Colonic mucosa (tissue), 4 donors: ENCODE measurements at regions not wholly inside any gene's neighbourhood (a gene's known extent, or its start where the extent isn't known, plus 50 kb on each side); places are given as distances from the start of the nearest gene placed in this dataset.
"Not testable (repeated sequence)": the region's sequence is repeated elsewhere in the genome, so short reads cannot be mapped to it uniquely, and the experiment has no call there.

Experiments
- DNase-seq: peaks from one replicate; pipeline ENCODE4 v3.0.0-alpha.2; 2020
- H3K27ac ChIP-seq: fragments of 200-600 bp; one replicate; pipeline ENCODE4 v1.8.0; 2021
- H3K27me3 ChIP-seq: fragments of 200-600 bp; one replicate; pipeline ENCODE4 v1.8.0; 2021
- H3K36me3 ChIP-seq: fragments of 200-600 bp; one replicate; pipeline ENCODE4 v1.8.0; 2021
- H3K4me1 ChIP-seq: fragments of 200-600 bp; one replicate; pipeline ENCODE4 v1.8.0; 2021; ENCODE audit warnings: mild to moderate bottlenecking
- H3K4me3 ChIP-seq: fragments of 200-600 bp; one replicate; pipeline ENCODE4 v1.8.0; 2021
- H3K9ac ChIP-seq, 2 donors: one replicate each; pipeline ENCODE4 v1.7.0; 2013; ENCODE audit warnings: control low read depth in 2 of 2, low read depth in 2 of 2, low read length in 2 of 2
- H3K9me3 ChIP-seq: fragments of 200-600 bp; one replicate; pipeline ENCODE4 v1.8.0; 2021
- CTCF ChIP-seq: fragments of 200-600 bp; IDR thresholded peaks from one replicate; pipeline ENCODE4 v1.8.0; 2022; ENCODE audit warnings: antibody characterized with exemption, mild to moderate bottlenecking
- intact Hi-C: fragments of 100-400 bp; cut with DNase I; formaldehyde crosslinking; loops from one replicate; pipeline ENCODE4 v1.14.1; 2022
- donor health status: healthy.
- donor health status: DM: no; HTN: no; CAD: no.
- donor health status: DM: no; HTN: no; CAD: no.

- H3K4me1 ChIP-seq = no peaks in the 10 kb centered on the region
- H3K9ac ChIP-seq = no peak overlapping the region
- H3K36me3 ChIP-seq = no peaks in the 10 kb centered on the region
- TF ChIP-seq CTCF = no peak
- no peaks in the 10 kb centered on the region for H3K9me3 ChIP-seq
- H3K27me3 ChIP-seq = no peaks in the 10 kb centered on the region
- intact Hi-C loops = no loop called here
- DNase-seq = no peak
- no peak overlapping the region for H3K4me3 ChIP-seq
- H3K27ac ChIP-seq = no peak overlapping the region
Observed at GRCh38 chr3:164023480-164023879, 1054.8 kb downstream of the SI start.

- no peak for DNase-seq
- H3K4me1 ChIP-seq = no peaks in the 10 kb centered on the region
- H3K27ac ChIP-seq = no peak overlapping the region
- no peak overlapping the region for H3K4me3 ChIP-seq
- no peak for TF ChIP-seq CTCF
- no peaks in the 10 kb centered on the region for H3K9me3 ChIP-seq
- H3K9ac ChIP-seq = no peak overlapping the region
- H3K27me3 ChIP-seq = no peaks in the 10 kb centered on the region
- H3K36me3 ChIP-seq = no peaks in the 10 kb centered on the region
- intact Hi-C loops = no loop called here
Observed at GRCh38 chr3:164018500-164018899, 1059.8 kb downstream of the SI start.

GRCh38 chr3:164007765-164008164, 1070.5 kb downstream of the SI start:
- no peak overlapping the region for H3K27ac ChIP-seq

GRCh38 chr3:164004205-164004604, 1074.1 kb downstream of the SI start:
- no peak for TF ChIP-seq CTCF
- H3K4me1 ChIP-seq = no peaks in the 10 kb centered on the region
- H3K4me3 ChIP-seq = no peak overlapping the region
- no peaks in the 10 kb centered on the region for H3K27me3 ChIP-seq
- intact Hi-C loops = no loop called here
- no peaks in the 10 kb centered on the region for H3K36me3 ChIP-seq
- DNase-seq = no peak
- H3K9ac ChIP-seq = no peak overlapping the region
- no peaks in the 10 kb centered on the region for H3K9me3 ChIP-seq
- no peak overlapping the region for H3K27ac ChIP-seq

More at GRCh38 chr3:164007765-164008164, 1070.5 kb downstream of the SI start:
- Histone ChIP-seq H3K4me1 (no peaks in the 10 kb centered on the region), H3K27me3 (no peaks in the 10 kb centered on the region), H3K4me3 (no peak overlapping the region), H3K9me3 (no peaks in the 10 kb centered on the region), H3K9ac (no peak overlapping the region), H3K36me3 (no peaks in the 10 kb centered on the region)
- TF ChIP-seq CTCF = no peak
- intact Hi-C loops = no loop called here
- DNase-seq = no peak

DNA sequence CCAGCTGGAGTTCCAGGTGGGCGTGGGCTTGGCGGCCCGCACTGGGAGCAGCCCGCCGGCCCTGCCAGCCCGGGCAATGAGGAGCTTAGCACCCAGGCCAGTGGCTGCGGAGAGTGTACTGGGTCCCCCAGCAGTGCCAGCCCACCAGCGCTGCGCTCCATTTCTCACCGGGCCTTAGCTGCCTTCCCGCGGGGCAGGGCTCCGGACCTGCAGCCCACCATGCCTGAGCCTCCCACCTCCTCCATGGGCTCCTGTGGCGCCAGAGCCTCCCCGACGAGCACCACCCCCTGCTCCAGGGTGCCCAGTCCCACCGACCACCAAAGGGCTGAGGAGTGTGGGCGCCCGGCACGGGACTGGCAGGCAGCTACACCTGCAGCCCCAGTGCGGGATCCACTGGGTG, 1075.3 kb downstream of the SI start:
- intact Hi-C loops, DNase-seq, H3K4me3 ChIP-seq, H3K9me3 ChIP-seq, H3K27ac ChIP-seq, H3K27me3 ChIP-seq, H3K9ac ChIP-seq, H3K36me3 ChIP-seq, H3K4me1 ChIP-seq: not testable (repeated sequence)

DNA sequence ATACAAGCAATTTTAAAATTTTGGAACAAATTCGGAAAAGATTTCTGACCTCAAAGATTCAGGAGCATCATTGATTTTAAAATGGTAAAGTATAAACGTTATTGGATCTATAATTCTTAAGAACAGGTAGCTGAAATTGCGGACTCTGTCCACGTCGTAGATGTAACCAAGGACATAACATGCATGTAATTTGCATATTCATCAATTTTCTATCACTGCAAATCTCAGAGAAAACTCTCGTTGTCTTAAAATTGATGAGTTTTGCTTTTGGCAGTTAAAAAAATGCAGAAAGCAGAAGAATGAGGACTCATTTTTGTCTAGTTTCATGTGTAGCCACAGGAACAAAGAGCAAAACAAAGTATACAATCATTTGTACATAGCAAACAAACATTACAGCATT, 1094.4 kb downstream of the SI start:
- H3K9me3 ChIP-seq = no peaks in the 10 kb centered on the region
- no peaks in the 10 kb centered on the region for H3K27me3 ChIP-seq
- H3K4me1 ChIP-seq = no peaks in the 10 kb centered on the region
- H3K36me3 ChIP-seq = no peaks in the 10 kb centered on the region
- intact Hi-C loops = no loop called here
- TF ChIP-seq CTCF = no peak
- no peak overlapping the region for H3K27ac ChIP-seq
- no peak overlapping the region for H3K4me3 ChIP-seq
- H3K9ac ChIP-seq = no peak overlapping the region
- DNase-seq = no peak
